GM21515 (cell line): ENCODE measurements at regions not wholly inside any gene's neighbourhood (a gene's known extent, or its start where the extent isn't known, plus 50 kb on each side); places are given as distances from the start of the nearest gene placed in this dataset.
"Not testable (repeated sequence)": the region's sequence is repeated elsewhere in the genome, so short reads cannot be mapped to it uniquely, and the experiment has no call there.

Experiments
- ATAC-seq: cut with Tn5 transposase; IDR thresholded peaks from one replicate; pipeline ENCODE4 v1.9.1; 2021; ENCODE audit not compliant: unreplicated experiment

- no peak for ATAC-seq
Measured at GRCh38 chr10:4453950-4454349, 372.1 kb upstream of the AKR1E2 start.

- no peak for ATAC-seq
Measured at GRCh38 chr10:4453276-4453675, 372.7 kb upstream of the AKR1E2 start.

- ATAC-seq, result no peak
Measured at GRCh38 chr10:4450981-4451908, 374.8 kb upstream of the AKR1E2 start.

DNA sequence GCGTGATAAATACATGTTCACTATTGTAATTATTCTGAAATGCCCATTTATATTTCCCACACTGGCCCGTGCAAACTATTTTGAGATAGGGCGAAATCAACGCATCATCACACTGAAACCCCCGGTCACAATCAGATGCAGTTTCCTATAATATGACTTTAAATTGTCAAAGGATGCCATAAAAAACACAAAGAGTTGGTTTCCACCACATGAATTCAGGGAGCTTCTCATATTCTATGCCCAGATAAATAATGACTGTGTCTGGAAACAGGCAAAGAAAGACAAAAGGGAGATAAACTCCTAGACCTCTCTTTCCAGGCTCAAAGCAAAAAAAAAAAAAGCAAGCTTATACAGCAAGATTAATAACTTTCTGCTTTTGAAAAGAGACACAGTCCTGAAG lies 375.8 kb upstream of the AKR1E2 start:
- ATAC-seq, result no peak

DNA sequence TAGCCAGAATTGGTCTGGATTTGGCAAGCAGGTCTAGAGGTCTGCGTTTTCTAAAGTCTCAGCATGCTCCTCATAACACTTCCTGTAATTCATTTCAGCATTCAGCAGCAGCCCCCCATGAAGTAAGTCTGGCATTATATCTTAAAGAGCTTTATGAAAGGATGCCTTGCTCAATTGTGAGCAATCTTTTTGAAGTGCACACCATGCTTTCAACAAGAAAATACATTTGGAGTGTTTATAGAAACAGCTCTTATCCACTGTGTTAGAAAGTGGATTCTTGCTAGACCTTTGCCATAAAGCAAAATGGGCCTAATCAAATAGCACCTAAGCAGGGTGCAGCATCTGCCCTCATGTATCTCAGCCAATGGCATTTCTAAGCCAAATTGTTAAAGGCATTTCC lies 378.0 kb upstream of the AKR1E2 start:
- ATAC-seq, result no peak

DNA sequence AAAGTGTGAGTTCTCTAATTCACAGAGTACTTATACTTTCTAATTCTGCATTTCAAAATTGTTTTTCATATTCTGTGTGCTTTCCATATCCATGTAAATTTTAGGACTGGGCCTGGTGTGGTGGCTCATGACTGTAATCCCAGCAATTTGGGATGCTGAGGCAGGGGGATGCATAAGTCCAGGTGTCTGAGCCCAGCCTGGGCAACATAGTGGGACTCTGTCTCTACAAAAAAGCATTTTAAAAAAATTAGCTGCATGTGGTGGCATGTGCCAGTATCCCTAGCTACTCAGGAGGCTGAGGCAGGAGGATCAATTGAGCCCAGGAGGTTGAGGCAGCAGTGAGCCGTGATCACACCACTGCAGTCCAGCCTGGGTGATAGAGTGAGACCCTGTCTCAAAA lies 382.6 kb upstream of the AKR1E2 start:
- ATAC-seq, result no peak

DNA sequence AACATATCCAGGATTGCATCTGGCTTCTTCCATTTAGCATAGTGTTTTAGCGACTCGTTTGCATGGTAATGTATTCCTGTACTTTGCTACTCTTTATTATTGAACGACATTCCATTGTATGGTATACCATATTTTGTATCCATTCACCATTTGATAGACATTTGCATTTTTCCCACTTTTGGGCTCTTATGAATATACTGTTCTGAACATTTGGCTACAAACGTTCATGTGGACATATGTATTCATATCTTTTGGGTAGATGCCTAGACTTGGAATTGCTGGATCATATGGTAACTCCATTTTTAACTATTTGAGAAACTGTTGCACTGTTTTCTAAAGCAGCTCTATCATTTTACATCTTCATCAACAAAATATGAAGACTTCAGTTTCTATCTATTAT lies 383.7 kb upstream of the AKR1E2 start:
- no peak for ATAC-seq

GRCh38 chr10:4440260-4440659 lies 385.7 kb upstream of the AKR1E2 start:
- no peak for ATAC-seq

GRCh38 chr10:4437791-4438190 lies 388.2 kb upstream of the AKR1E2 start:
- ATAC-seq, result no peak

- ATAC-seq, result no peak
Measured at GRCh38 chr10:4437061-4437460, 388.9 kb upstream of the AKR1E2 start.

DNA sequence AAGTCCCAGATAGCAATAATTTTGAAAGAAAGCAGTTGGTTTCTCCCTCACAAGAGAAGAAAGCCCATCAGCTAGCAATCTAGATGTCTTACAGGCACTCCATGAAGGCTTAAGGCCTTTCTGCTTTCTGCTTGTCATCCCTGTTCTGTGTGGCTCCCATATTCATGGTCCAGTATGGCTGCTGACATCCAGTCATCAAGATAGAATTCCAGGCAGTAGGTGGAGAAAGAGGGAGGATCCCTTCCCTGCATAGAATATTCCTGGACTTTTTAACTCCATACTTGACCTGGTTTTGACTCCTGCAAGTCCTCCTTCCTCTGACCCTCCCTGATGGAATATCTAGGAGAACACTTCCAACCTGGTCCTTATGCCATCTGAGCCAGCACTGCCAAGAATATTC lies 389.9 kb upstream of the AKR1E2 start:
- no peak for ATAC-seq

DNA sequence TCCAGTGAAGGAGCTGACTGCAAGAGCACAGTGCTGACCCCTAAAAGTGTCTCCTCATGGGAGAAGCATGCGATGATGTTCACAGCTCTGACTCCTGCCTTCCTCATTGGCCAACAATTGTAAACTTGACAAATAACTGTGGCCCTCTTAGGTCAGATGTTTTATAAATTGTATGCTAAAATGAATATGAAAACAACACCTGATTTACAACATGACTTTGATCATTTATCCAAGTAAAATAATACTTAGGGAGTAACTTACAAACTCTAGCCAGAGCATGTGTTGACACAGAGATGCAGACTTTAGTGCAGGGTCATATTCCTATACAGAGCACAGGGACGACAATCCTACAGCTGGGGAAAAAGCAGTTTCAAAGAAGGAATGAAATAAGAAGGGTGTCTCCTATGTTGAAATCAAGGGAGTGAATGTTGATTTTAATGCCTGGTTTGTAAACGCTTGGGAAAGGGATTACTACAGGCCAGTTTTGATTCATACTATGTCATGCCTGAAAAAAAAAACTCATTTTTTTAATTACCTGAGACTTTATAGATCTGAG lies 391.4 kb upstream of the AKR1E2 start:
- no peak for ATAC-seq

DNA sequence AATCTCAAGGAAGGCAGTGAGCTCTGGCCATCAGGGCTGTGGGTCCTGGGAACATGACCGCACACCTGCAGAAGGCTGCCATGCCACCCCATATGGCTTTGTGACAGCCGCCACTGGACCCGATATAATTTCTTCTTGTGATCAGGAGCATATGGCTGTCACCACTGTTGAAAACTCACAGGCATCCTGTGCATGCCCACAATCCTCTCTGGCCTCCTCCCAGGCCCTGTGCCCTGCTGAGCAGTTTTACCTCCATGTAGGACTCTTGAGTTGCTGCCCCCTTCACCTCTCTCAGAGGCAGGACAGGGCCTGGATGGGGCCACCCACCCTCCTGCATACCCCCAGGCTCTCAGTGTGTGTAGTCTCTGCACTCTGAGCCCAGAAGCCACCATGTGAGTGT lies 391.9 kb upstream of the AKR1E2 start:
- ATAC-seq, result no peak

DNA sequence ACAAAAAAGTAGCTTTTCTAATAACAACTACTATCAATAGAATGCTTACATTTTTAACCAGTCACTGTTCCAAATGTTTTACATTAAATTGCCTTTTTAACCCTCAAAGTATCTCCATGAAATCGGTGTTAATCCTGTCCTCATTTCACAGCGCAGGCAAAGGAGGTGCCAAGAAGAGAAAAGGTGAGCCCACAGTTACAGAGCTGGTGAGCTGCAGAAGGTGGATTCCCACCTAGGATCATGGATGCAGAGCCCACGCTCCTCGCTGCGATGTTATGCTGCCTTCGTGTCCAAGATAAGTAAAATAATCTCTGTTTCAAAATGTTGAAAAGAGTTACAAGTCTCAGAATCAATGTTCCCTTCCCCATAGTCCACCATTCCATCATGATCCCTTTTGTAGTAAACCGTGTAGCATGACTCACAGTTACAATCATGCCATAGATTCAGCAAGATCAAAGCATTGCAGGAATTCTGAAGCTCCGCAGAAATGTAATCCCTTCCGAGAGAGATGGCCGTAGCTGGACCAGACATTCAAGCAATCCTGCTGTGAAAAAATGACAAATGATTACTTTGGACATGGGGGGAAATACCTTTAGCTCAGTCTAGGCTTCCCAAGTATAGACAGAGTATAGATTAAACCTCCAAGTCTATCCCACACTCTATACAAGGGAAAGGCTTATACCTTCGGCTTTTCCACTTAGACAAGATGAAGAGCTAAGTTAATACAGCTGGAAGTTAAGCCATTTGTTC lies 394.7 kb upstream of the AKR1E2 start:
- no peak for ATAC-seq

GRCh38 chr10:4429571-4429970 lies 396.4 kb upstream of the AKR1E2 start:
- no peak for ATAC-seq

GRCh38 chr10:4427532-4427931 lies 398.5 kb upstream of the AKR1E2 start:
- no peak for ATAC-seq

GRCh38 chr10:4426866-4427265 lies 399.1 kb upstream of the AKR1E2 start:
- ATAC-seq, result no peak

DNA sequence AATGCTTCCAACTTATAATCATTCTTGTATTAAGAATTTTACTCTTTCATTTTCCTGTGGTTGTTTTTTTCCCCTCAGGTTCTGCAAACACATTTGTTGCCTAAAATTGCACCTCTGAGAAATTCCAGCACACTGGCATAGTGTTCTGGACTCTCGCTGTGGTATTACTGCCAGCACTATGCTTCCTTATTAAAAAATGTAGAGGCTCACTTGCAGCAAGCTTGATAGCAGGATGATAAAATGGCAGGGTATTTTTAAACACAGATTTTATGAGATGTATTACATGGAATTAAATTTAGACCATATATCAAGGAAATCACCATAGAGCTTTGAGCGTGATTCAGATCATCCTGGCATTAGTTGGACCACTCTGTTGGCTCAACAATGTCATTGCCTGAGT lies 416.7 kb upstream of the AKR1E2 start:
- no peak for ATAC-seq

DNA sequence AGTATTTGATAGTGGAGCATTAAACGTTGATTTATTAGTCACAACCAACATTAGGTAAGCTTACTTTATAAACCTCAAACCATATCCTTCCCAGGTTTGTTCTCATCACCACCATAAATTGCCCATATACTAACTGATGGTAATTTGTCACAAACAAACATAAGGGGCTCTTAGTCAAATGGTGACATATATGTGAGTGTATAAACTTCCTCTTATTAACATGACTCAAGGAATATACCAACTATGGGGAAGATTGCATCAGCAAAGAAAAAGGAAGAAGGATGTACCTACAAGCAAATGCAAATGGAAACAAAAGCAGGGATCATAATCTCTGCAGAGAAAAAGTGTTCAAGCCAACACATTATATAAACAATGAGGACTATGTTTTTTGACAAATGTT lies 418.2 kb upstream of the AKR1E2 start:
- no peak for ATAC-seq

- no peak for ATAC-seq
Measured at GRCh38 chr10:4405828-4406227, 420.2 kb upstream of the AKR1E2 start.

DNA sequence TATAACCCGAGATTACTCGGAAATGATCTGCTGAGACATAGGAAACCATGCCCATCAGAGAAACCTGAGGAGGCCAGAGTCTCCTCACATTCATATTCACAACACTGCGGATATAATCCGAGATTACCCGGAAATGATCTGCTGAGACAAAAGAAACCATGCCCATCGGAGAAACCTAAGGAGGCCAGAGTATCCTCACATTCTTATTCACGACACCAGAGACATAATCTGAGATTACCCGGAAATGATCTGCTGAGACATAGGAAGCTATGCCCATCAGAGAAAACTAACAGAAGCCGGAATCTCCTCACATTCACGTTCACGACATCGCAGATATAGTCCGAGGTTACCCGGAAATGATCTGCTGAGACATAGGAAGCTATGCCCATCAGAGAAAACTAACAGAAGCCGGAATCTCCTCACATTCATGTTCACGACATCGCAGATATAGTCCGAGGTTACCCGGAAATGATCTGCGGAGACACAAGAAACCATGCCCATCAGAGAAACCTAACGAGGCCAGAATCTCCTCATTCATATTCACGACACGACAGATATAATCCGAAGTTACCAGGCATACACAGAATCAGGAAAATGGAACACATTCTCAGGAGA lies 422.3 kb upstream of the AKR1E2 start:
- ATAC-seq, result no peak

GRCh38 chr10:4401080-4401479 lies 424.9 kb upstream of the AKR1E2 start:
- not testable (repeated sequence) for ATAC-seq
